ENCODE measurements at regions not wholly inside any gene's neighbourhood (a gene's known extent, or its start where the extent isn't known, plus 50 kb on each side); places are given as distances from the start of the nearest gene placed in this dataset.

DNA sequence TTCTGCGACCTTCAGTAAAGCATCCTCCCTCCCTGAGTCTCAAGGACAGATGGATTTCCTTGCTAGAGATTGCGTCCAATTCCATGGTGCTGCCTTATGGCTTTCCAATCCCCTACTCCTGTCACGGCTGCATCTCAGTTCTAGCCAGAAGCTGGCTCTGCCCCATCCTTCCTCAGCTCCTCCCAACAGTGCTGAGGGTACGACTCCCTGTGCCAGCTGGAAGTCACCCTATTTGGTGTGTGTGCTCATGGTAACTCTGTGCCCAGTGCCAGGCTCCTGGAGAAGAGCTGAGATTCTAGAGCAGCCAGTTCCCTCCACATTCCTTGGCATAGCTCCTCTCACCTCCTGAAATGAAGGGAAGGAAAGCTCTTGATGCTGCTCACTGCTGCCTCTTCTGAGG is 185.0 kb upstream of the PODXL start:
- DNase-seq: peak in 1 of 56 donors; percentile 25

DNA sequence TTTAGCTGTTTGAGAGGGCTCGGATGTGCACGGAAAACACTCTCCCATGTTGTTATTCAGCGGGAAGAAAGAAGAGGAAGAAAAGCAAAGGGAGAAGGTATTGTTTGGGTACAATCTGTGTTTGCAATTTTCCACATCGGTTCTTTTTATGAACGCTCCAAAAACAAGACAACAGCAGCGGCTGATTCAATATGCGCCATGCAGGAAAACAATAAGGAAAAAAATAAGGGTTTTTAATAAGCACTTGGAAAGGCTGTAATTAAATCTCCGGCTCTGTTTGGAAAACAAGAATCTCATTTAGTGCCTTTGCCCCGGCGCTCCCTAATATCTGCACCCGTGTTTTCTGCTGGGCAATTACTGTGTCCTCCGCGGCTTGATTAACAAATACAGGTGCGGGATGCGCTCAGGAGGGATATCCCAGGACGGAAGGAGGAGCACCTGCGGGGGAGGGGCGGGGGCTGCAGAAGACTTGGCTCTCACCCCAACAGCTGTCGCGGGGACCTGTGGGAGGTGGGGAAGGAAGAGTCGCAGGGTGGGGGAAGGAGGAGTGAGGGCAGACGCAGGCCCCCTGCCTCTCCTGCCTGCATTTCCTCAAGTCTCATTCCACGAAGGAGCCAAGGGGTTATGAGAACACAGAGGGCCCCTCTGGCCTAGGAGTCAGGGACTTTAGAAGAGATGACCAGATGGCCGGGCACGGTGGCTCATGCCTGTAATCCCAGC is 181.5 kb upstream of the PODXL start:
- DNase-seq: no peak

DNA sequence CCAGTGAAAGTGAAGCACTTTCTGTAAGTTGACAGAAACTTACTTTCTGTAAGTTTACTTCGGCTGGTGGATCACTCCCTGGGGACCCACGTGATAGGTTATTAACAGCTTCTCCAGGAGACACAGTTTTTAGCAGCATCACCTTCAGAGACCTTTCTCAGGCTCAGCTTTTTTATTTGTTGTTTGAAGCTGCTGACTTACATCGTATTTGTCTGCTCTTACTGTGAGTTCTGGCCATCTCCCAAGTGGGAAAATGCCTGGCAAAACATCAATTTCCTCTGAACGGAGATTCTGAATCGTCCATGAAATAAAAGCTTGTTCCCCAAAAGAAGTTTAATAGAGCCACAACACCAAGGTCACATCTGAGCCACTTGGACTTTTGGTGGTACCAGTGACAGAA is 178.7 kb upstream of the PODXL start:
- DNase-seq: no peak

DNA sequence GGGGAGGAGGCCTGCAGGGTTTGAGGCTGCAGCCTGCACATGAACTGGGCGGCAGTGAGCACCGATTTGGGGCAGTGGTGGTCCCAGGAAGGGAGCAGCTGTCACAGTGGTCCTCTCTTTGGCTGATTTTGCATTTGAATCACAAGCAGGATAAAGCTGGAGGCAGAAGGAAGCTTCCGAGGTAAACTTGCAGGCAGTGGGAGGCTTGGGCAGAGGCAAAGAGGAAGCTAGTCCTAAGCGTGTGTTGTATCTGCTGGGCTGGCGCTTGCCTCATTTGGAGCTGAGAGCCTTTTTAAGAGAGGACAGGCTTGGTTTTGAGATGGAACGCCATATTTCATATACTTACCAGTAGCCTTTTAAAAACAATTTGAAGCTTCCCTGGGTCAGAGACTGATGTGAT is 177.2 kb upstream of the PODXL start:
- no peak for DNase-seq

DNA sequence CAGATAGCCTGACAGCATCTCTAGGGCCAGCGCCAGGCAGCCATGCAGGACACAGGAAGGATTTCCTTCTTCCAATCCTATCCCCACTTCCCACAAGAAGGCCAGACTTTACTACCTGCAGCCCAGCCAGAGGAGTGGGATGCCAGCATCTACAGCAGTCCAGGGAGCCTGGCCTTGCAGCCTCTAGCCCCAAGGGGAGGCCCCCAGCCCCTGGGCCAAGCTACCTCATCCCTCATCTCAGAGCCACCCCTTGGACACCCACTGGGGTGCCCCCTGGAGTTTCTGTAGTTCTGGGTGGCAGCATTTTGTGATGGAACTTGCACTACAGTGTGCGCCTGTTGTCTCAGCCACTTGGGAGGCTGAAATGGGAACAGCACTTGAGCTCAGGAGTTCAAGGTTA is 170.8 kb upstream of the PODXL start:
- no peak for DNase-seq

DNA sequence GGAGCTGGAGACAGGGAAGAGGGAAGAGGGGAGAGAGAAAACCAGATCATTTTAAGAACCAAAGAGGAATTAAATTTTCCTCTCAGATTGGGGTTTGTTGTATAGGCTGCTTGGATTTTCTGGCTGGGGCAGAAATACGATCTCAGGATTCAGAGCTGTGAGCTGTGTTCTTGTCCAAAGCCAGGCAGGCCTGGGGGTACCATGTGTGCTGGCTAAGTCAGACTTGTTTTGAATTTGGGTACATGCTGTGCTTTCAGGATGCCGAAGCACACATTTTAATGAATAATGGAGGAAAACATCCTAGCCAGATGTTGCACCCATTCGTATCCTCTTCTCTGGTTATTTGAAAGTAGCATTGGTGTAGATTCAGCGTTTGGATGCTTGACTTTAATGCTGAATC is 170.3 kb upstream of the PODXL start:
- no peak for DNase-seq

DNA sequence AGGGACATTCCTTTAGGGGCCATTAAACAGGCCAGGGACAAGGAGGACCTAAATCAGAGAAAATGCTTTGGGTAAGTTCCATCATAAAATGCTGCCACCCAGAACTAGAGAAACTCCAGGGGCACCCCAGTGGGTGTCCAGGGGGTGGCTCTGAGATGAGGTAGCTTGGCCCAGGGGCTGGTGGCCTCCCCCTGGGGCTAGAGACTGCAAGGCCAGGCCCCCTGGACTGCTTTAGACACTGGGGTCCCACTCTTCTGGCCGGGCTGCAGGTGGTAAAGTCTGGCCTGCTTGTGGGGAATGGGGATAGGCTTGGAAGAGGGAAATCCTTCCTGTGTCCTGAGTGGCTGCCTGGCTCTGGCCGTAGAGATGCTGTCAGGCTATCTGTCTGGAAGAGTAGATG is 169.6 kb upstream of the PODXL start:
- DNase-seq: no peak

DNA sequence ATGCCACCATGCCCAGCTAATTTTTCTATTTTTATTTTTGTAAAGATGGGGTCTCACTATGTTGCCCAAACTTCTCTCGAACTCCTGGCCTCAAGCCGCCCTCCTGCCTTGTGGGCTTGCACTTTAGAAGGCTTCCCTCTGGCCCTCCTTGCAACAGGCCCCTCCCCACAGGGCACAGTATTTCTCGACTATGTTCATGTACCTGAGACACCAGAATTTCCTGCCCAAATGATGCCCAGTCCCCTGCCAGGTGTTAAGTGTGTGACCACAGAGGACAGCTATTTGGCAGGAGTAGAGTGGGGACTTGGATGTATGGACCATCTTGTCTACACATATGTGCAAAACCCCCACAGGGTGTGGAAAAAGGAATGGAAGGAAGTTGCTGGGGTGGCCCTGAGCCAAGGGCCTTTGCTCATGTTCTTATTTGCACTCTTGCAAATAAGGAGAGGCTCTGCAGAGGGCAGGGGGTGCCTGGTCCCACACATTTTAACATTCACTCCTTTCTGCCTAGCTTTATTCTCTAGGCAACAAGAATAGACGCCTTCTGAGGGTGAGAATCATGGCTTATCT is 168.4 kb upstream of the PODXL start:
- no peak for DNase-seq

DNA sequence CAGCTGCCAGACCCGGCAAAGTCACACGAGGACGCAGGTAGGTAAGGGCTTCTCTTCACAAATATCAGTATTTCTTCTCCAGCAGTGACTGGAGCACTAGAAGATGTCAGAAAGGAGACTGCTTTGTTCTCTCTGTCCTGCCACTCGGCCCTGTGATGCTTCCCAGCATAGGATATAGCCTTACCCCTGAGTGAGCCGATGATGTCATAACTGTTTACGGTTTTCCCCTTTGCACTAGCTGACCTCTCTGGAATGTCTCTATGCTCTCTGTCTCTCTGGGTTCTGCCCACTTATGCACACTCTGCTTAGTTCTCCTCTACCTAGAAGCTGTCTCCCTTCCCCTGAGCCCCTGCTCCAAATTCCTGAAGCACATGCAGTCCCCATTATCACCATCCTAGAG is 167.5 kb upstream of the PODXL start:
- DNase-seq: no peak

DNA sequence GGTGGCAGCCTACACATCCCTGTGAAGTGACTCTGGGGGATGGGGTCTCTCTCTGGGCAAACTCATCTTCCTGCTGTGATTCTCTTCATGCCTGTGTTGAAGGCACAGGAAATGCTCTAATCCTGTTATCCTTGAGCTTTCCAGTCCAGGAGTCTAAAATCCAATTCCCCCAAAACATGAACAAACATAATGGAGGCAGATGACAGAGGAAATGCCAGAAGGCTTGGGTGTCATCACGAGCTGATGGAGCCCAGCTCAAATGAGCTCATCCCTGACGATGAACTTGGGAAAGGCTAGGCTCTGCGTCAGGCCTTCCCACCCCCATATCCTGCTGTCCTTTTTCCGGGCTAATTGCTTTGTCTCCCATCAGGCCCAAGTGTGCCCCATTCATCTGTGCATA is 165.9 kb upstream of the PODXL start:
- DNase-seq: no peak

DNA sequence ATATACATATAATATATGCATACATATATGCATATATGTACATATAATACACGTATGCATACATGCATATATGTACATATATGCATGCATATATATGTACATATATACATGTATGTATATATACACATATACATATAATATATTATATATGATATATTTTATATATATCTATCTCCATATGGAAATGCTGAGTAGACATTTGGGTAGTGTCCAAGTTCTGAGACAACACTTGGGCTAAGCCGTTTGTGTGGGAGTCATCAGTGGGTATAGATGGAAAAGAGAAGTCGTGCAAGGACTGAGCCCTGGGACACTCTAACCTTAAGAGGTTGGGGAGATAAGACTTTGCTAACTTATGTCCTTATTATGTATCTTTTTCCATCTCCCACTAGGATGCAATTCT is 165.2 kb upstream of the PODXL start:
- DNase-seq: no peak

DNA sequence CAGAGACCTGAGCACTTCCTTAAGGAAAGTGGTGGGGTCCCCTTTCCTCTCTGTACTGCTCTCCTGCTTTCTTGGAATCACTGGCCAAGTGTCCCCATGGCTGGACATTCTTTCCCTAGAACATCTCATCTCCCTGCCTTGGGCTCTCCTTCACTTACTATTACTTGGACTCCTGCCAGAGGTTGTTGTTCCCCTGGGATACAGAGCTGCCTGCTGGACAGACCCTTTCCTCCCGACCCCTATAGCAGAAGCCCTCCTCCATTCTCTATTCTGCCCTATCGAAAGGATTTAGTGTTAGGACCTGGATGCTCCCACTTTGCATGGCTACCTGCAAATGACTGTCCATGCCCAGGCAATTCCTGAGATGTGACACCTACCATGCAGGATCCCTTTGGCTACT is 164.3 kb upstream of the PODXL start:
- DNase-seq: no peak

DNA sequence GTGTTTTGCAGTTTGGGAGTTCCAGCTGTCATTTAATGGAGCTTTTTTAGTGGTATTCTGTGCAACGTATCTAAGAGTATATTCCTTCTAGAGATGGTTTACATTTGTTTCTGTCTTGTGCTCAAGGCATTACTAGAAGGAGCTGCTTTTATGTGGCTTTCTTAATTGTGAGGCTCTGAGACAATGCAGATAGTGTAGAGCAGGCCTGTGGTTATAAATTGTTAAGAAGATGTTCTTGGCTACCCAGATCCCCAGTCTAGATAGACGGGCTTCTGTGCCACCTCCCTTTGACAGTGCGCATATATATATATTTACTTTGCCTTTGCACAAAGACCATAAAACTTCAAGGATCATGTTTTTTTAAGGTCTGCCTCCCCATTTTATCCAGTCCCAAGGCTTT is 160.8 kb upstream of the PODXL start:
- DNase-seq: no peak

DNA sequence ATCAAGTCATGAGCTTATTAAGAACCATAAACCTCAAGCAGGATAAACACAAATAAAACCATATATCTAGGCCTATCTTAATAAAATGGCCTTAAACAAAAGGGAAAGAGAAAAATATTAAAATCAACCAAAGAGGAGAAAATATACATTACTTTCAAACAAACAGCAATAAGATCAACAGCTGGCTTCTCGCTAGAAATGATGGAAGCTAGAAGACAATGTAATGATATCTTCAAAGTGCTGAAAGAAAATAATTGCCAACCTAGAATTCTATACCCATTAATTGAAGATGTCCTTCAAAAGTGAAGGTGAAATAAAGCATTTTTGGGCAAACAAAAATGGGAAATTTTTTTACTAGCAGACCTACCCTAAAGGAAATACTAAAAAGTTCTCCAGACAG is 142.9 kb upstream of the PODXL start:
- no peak for DNase-seq

DNA sequence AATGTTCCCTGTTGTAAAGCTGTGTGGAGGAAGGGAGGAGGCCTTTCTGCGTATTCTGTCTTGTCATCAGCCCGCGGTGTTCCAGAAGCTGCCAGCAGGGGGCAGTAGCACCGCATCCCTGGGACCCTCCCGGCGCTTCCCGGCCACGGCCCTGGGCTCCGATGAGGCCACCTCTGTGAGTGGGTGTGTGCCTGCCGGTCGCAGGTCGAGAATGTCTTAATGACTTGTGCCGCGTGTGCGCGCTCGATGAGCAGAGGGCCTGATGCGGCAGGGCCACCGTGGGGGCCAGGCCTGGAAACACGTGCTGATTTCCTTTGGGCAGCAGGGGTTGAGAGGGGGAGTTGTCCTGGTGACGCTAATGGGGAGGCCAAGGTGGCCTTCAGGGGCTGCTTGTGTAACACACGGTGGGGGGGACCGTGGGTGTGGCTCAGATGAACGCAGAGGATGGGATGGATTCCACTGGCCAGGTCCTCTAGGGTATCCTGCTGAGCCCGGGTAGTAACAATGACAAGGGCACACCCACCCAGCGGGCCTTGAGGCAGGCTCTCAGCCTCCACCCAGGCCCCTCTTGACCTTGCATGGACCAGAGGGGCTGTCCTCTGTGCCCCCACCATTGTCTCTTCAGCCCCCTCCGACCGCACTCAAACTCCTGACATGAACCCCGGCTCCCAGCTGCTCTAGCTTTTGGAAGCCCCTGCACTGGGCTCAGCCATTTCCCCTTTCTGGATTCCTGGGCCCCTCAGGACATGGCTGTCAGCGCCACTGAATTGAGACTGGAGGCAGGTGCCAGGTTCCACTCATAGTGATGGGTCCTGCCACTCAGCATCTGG is 135.9 kb upstream of the PODXL start:
- peak in 43 of 56 donors; percentile 3 to 79 (median 32) for DNase-seq

DNA sequence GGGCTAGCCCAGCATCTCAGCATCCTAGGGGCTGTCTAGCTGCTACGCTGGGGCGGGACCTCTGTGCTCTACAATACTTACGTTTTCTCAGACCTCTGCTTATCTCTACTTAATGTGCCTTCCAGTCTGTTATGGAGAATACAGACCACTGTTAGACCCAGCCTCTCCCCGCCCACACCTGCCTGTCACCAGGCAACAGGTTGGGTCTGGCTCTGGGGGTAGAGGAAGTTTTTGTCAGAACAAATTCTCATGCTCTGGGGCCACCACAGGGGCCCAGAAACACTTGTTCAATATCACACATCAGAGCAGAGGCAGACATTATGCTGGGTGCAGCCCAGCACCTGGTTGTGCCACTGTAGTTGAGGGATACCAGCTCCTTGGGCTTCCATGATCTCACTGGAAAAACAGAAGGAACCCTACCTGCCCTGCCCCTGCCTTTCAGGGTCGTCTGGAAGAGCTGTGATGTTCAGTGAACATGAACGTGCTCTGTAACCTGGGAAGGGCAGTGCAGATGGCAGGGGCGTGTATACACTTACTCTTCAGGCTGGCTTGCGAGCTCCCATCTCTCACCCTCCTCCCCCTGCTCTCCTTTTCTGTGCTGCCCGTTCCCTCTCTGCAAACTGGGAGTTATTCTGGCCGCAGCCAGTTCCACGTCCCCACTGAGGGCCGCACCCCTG is 135.2 kb upstream of the PODXL start:
- no peak for DNase-seq

DNA sequence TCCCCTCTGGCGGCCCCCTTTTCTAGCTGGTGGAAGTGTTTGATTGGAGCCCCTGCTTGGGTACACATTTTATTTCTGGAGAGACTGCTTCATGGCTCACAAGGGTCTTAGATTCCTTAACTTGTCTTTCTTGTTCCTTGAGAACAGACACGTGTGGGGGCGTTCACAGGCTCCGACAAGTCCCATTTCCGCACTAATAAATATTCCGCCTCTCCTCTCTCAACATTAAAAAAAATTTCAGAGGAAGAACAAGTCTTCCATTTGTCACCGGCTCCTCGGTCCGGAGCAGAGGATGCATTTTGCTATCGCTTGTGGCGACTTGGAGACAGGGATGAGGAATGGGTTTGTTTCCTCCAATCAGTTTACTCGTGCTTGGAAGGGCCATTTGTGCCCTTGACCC is 134.0 kb upstream of the PODXL start:
- DNase-seq: no peak

DNA sequence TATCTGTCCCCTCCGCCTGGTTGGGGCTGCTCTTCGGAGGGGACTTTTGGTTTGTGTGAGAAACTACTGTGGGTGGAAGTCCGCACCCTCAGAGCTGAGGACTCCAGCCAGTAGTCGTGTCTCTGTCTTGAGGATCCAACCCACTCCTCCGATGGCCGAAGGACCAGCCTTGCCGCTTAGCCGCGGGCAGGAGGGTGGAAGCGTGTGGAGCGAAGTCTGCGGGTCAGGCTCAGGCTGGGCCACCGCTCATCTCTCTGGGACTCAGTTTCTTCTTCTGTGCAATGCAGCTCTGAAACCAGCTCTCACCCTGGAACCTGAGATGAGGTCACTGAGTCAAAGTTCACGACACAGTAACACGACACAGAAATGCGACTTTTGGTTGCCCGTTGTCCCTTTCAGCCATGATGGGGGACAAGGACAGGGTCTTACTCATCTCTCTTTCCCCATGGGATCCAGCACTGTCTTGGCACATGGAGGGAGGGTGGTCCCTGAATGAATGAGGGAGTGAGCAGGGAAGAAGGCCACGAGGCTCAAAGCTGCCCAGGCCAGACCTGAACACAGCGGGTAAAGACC is 133.3 kb upstream of the PODXL start:
- DNase-seq: no peak

DNA sequence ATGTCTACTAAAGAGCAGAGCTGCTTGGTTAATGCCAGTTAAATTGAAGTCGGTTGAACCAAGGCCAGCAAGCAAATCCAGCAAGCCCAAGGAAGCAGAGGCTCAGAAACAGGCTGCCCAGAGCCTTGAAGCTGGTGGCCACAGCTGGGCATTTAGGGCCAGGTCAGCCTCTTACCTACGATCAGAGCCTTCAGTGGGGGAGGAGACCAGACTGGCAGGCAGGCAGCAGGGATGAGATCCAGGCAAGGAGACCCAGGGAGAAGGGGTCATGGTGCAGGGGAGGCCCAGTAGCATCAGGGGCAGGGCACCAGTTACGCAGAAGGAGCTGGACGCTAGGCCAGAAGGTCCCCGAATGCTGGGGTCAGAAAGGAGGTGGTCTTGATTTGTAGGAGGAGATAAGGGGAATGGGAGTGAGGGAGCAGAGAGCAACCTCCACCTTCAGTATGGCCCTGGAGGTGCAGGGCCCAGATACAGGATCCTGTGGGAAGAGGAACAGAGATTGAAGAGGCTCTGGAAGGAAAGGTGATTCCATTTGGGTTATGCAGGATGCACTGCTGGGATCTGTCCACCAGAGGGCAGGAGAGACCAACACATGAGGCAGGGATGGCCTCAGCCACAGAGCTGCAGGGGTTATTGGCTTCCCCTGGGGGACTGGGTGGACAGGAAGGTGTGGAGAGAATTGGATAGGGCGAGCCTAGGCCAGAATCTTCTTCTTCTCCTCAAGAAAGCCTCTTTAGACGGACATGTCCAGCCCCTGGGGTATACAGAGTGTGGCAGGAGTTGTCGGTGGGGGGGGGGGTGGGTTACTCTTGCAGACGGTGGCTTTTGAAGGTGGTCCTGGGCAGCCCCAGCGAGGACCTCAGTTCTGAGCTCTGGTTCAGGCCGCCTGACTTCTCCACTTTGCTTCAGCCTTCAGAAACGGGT is 132.6 kb upstream of the PODXL start:
- peak in 42 of 56 donors; percentile 5 to 79 (median 28) for DNase-seq

DNA sequence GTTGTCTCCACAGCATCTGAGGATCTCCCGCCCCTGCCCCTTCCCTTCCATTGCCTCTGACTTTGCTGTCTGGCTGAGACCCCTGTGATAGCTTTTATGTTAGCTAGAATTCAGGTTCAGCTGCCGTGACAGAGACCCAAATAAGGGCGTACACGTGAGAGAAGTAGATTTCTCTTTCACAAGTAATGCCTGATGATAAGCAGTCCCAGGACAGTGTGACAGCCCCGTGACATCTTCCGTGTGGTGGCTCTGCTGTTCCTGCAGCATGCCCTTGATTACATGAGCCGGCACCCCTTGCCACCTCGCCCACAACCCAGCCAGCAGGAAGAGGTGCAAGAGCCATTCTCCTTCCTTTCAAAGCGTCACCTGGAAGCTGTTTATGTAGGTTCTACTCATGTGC is 130.9 kb upstream of the PODXL start:
- DNase-seq: no peak

DNA sequence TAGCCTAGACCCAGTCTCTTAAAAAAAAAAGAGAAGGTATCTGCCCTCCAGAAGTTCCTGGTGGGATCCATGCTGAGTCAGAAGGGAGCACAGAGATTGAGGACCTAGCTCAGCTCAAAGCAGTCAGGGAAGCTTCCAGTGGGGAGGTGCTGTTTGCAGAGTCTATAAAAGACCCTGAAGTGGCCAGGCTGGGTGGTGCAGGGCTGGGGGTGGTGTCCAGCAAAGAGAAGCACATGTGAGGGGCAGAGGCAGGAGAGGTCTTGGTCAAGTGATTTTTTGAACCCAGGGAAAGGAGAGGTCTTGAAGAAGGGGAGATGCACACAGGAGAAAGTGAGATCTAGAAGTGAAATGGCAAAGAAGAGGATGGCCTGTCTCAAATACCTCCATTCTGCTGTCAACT is 130.4 kb upstream of the PODXL start:
- no peak for DNase-seq
